ENCODE measurements at regions not wholly inside any gene's neighbourhood (a gene's known extent, or its start where the extent isn't known, plus 50 kb on each side); places are given as distances from the start of the nearest gene placed in this dataset.
"Not testable (repeated sequence)": the region's sequence is repeated elsewhere in the genome, so short reads cannot be mapped to it uniquely, and the experiment has no call there.

DNA sequence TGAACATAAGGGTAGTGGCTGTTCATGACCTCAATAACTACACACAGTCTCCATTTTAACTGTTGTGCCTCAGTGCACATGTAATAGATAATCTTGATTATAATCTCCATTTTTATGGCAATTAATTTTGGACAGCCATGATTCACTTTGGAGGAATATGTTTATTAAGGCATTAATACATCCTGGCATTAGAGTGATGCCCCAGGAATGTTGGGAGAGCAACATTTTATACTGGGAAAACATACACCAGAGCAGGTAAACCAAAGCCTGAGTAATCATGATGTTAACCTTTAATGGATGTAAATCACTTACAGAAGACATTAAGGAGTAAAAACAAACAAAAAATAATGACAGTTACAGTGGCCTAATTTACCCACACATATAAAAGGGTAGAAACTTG lies 886.3 kb upstream of the RAG2 start:
- no peak for DNase-seq

DNA sequence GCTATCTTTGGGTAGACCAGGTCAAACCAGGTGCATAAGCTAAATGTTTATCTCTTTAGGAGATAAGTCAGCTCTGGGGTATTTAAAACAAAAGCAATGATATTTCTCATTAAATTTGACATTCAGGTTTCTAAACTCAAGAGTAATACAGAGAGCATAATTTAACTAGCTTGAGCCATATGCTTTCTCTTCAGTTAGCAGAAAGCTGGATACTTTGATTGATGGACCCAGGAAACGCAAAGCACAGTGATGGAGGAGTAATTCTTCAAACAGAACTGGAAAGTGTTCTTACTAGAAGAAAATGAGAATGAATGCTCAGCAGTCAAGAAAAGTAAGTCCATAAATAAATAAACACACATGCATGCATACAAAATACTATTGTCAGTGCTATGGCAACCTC lies 885.7 kb upstream of the RAG2 start:
- no peak for DNase-seq

DNA sequence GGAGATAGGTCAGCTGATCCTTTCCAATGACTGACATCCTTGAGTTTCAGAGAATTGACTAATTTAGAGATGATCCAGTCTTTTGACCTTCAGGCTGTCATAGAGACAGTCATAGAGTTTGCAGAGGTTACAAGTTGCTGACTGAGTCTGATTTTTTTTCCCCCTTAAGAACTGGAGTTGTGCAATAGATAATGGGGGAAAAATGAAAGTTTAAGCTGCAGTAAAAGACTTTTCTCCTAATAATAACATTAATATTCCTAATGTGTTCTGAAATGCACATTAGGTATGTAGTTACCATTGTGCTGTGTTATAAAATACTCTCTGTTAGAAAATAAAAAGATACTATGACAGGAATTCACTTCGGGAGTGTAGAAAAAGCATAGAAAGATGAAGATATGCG lies 876.9 kb upstream of the RAG2 start:
- no peak for DNase-seq

DNA sequence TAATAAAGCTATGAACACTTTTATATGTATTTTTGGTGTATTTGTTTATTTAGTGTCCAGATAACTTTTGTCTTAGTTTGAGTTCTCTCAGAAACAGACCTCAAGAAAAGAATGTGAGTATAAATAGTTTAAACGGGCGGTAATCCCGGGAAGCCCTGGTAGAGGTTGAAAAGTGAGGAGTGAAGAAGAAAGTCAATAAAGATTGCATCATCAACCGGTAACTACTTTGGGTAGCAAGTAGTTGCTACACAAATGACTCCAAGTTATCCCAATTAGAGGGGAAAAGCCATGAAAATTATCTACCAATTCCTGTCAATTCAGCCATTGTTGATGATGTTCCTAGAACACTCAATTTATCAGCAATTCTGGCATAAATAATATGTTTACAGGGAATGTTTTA lies 870.3 kb upstream of the RAG2 start:
- DNase-seq, result no peak

DNA sequence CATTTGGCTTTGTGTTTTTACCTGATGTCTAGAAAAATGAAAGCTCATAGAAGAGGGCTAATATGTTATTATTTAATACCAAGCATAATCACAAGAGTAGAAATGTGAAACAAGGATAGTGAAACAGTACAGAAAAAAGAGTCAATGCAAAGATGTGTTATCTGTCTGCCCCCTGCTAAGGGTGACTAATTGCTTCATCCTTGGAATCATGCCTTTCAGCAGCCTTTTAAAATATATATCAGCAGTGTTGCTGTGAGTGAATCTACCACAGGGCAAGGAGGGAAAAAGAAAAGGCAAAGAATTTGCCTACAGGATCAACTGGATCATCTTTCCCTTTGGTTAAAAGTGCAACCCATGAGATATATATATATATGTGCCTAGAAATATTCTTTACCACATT lies 867.2 kb upstream of the RAG2 start:
- DNase-seq, result no peak

DNA sequence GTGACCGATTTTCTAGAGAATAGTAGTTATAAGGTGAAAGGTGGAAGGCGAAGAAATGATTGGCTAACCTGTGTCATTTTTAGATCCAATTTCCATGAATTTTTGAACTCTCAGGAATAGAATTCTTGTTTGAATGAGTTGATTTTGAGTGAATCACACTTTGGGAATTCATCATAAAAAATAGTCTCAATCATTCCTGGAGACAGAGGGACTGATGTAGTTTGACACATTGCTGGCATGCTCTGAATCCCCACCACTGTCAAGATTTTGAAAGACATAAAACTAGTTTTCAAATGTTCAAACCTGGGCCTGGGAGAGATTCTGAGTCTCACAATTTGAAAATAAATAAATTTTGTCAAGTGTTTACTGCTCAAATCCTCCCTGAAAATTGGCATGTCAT lies 861.4 kb upstream of the RAG2 start:
- DNase-seq, result no peak

DNA sequence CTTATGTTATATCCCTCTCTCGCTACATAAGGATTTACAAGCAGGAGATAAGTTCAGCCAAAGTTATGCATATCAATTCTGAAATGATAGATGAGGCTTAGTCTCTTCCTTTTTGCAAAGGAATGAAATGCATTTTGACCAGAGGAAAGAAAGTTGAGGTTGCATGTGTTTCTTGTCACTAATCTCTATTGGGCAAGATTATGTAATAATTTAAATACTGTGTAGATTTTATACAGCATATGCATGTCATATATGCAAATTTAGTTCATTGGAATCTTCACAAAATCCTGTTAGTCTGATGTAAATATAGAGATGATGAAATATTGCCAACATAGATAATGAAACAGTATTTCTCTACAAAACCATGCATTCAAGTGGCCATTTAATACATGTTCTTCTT lies 858.7 kb upstream of the RAG2 start:
- DNase-seq, result no peak

DNA sequence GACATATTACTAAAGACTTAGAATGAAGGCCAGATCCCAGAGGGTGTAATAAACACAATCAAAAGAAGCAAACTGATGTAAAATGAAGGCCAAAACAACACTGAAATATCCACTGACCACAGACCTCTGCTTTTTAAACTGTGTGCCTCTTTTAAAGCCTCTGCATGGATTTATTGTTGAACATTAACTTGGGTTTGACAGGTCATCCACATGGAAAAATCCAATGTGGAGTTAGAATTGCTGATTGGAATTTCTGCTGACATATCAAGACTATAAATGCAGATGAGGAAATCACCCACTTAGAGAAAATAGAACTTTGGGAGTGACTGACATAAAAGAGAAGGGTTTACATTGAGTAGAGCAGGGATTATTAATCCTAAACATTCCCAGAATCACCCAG lies 853.9 kb upstream of the RAG2 start:
- DNase-seq, result no peak

DNA sequence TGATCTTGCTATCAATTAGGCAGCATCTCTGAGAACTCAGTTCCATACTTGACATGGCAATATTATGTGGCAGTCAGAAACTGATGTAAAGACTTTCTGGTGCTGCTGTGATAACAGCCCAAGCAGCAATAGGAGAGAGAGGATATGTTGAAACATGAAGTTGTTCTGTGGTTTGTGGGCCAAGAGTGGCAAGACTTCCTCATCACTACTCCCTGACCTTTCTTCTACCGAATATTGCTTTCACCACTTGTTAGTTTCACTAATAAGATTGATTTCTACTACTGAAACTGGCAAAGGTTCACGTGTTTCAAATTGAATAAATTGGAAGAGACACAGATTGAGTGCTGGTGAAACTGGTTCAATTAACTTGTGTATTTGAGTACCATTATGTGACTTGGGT lies 852.6 kb upstream of the RAG2 start:
- DNase-seq, result no peak

DNA sequence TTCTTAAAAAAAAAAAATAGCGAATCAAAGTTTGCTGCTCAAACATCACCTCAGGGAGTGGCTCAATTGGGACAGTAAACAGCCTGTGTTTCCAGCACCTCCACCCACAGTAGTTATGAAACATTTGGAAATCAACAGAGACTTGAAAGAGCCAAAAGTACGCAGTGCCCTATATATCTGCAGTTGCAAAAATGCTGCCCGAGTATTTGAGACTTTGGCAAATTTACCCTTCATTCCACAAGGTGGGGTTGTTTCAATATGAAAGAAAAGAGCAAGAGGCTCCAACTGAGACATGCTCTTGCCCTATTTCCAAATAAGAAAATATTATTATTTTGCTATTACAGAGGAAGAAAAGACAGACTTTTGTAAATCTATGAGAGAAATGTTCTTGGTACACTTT lies 851.1 kb upstream of the RAG2 start:
- DNase-seq, result peak; percentile 2

DNA sequence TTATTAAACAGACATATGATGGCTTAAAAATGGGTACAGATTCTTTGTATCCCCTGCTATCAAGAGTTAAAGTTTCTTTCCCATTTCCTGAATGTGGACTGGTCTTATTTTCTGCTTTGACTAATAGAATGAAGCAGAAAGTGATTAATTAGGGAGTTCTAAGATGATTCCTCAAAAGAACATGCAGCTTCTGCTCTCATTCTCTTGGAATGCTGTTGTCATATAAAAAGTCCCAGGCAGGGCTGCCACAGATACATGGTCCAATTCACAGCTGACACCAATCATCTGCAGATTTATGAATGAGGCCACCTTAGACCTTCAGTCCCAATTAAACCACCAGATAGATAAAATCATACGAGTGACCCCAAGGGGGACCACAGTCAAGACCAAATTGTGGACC lies 844.5 kb upstream of the RAG2 start:
- DNase-seq, result no peak

DNA sequence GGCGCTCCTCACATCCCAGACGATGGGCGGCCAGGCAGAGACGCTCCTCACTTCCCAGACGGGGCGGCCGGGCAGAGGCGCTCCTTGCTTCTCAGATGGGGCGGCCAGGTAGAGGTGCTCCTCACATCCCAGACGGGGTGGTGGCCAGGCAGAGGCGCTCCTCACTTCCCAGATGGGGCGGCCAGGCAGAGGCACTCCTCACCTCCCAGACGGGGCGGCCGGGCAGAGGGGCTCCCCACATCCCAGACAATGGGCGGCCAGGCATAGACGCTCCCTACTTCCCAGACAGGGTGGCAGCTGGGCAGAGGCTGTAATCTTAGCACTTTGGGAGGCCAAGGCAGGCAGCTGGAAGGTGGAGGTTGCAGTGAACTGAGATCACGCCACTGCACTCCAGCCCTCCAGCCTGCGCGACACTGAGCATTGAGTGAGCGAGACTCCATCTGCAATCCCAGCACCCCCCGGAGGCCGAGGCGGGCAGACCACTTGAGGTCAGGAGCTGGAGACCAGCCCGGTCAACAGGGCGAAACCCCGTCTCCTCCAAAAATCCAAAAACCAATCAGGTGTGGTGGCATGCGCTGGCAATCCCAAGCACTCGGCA lies 833.7 kb upstream of the RAG2 start:
- not testable (repeated sequence) for DNase-seq

DNA sequence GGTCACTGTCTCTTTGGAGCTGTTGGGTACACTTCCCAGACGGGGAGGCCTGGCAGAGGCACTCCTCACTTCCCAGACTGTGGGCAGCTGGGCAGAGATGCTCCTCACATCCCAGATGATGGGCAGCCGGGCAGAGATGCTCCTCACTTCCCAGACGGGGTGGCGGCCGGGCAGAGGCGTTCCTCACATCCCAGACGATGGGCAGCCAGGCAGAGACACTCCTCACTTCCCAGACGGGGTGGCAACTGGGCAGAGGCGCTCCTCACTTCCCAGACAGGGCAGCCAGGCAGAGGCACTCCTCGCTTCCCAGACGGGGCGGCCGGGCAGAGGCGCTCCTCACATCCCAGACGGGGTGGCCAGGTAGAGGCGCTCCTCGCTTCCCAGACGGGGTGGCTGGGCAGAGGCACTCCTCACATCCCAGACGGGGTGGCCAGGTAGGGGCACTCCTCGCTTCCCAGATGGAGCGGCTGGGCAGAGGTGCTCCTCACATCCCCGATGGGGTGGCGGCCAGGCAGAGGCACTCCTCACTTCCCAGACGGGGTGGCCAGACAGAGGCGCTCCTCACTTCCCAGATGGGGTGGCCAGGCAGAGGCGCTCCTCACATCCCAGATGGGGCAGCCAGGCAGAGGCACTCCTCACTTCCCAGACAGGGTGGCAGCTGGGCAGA lies 833.1 kb upstream of the RAG2 start:
- not testable (repeated sequence) for DNase-seq

DNA sequence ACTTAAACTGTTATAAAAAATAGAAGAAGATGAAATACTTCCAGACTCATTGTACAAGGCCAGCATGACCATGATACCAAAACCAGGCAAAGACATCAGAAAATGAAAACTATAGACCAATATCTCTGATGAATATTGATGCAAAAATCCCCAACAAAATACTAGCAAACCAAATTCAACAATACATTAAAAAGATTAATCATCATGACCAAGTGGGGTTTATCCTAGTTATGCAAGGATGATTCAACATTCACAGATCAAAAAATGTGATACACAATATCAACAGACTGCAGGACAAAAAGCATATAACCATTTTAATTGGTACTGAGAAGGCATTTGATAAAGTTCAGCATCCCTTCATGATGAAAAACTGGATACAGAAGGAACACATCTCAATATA lies 824.5 kb upstream of the RAG2 start:
- DNase-seq, result no peak

DNA sequence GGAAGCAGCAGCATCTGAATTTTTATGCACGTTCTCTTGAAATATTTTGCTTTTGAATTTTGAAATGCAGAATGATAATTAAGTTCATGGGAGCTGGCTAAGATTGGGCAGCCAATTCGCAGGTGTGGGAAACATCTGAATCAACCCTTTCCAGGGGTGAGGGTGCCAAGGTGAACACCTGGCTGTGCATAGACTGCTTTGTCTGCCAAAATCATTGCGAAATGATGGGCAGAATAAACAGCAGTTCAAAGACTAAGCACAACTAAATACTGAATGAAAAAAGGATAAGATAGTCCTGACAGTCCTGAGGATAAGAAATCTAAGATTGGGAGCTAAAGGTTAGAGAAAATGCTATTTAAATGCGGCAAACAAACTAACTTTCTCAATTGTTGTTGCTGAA lies 813.3 kb upstream of the RAG2 start:
- DNase-seq, result no peak

DNA sequence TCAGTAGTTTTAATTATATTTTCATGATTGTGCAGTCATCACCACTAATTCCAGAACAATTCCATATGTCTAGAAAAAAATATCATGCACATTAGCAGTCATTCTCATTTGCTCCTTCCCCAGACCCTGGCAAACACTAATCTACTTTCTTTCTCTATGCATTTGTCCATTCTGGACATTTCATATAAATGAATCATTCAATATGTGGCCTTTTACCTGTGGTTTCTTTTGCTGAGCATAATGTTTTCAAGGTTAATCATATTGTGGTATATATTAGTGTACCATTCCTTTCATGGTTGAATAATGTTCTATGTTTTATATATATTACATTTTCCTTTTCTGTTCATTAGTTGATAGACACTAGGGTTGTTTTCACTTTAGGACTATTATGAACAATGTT lies 811.1 kb upstream of the RAG2 start:
- no peak for DNase-seq

DNA sequence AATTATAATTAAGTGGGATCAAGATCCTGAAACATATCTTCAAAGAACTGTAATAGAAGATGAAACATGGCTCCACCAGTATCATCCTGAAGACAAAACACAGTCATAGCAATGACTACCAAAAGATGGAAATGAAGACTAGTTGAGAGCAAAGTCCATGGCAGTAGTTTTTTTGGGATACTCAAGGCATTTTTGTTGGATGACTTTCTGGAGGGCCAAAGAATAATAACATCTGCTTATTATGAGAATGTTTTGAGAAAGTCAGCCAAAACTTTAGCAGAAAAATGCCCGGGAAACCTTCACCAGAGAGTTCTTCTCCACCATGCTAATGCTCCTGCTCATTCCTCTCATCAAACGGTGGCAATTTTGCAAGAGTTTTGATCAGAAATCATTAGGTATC lies 809.4 kb upstream of the RAG2 start:
- no peak for DNase-seq

DNA sequence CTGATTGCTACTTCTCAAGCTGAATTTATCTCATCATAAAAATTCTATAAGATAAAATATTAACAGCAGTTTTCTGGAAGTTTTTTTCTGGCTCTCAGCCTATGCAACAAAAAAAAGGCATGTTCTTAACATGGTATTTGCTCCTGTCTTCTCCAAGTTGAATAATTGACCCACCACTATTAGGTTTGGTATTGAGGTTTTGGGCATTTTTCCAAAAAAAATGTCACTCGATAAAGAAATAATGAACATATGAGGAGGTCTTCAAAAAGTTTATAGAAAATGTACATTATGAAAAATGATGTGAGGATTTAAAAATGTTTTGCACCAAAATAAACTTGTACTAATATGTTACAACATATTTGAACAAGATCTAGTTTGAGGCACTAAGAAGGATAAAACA lies 808.6 kb upstream of the RAG2 start:
- no peak for DNase-seq

DNA sequence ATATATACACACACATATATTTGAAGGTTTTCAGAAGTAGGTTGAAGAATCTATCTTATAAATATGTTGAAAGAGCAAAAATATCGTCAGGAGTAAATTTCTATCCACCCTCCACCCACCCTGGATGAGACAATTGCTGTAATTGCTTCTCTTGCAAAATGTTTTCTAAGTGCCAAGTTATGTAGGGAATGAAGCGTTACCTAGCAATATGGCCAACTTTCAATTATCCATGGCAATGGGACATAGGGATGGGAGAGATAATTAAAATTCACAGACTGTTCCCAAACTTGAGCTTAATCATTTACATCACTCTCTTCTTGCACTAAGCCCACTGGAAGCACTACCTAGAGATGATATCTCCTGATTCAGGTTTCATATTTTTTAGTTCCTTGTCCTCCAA lies 806.2 kb upstream of the RAG2 start:
- no peak for DNase-seq

DNA sequence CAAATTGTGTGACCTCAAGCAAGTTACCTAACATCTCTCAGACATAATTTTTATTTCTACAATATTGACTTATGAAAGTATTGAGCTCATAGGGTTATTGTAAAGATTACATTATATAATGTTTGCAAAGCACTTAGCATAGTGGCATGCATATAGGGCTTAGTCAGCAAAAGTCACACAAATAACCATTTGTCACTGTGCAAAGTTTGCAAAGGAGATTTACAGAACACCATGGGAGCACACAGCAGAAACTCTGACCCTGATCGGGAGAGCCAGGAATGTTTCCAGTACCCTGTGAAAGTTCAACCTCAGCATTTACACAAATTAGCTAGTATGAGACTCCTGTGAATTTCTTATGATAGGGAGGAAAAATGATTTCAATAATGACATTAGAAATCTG lies 804.6 kb upstream of the RAG2 start:
- DNase-seq, result no peak

DNA sequence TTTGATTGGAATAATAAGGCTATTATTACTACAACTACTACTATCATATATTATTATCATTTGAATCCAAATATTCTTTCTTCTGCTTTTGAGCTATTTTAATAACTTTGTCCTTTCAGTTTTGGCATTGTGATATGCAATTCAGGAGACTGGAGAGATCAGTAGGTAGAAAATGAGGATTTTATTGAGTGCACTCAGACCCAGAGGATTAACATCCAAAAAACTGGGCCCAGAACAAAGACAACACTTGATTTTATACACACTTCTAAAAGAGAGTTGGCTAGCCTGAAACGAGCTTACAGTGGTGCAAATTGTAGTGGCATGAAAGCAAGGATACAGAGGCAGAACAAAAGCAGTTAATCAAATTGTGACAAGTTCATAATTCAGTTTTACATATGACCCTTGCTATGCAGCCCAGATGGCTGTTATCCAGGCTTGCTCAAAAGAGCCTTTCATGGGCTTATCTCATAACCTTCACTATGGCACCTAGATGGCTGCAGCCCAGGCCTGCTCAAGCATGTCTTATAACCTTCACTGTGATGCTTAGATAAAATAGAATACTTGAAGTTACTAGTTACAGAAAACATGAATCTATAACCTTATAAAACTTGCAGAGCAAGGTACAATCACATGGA lies 796.3 kb upstream of the RAG2 start:
- no peak for DNase-seq

DNA sequence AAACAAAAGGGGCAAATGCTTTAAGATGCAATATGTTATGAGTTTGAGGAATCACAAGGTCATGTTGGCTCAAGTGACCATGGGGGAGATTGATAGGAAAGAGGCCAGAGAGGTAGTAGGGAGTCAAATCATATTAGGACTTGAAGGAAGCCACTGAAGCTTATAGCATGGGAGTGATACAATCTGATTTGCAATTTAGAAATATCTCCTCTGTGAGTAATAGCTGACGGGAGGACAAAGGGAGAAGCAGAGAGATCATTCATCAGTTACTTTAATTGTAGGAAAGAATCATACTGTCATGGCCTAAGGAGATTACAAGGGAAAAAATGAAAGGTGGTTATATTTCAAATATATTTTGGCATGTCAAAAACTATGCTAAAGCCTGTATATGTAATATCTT lies 793.6 kb upstream of the RAG2 start:
- DNase-seq, result no peak

DNA sequence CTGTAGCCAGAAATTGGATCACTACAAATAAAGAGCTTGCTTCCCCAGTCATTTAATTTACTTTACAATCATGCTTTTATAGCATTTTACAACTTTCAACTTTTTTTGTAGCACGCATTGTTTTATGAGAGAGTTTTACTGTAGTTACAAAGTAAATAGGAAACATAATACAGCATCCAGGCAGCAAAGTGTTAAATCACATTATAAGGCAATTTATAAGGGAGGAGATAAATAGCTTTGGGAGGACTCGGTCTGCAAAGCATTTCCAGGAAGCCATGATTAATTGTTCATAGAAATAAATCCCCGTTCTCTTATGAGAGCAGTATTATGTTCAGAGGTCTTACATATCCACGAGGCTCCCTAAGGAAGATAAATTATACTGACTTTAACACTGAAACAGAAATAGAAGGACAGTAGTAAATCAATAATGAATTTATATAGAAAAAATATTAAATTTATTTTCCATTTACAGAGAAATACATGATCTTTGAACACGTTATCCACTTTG lies 792.6 kb upstream of the RAG2 start:
- no peak for DNase-seq

DNA sequence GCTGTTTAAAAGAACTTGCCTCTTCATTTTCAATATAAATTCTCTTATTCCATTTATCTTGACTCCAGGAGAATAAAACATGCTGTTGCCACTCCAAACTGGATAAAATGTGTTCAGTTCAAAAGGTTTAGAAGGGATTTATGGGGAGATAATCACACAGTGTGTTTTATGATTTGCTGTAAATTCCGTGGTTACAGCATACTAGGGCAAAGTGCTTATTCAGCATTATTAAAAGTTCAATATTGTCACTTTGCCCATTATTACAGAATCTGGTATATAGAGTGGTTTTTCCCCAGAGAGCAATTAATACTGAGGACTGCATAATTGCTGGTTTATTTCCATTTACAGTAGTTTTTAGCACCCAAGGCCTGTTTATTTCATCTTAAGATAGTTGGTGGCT lies 780.9 kb upstream of the RAG2 start:
- DNase-seq, result no peak

DNA sequence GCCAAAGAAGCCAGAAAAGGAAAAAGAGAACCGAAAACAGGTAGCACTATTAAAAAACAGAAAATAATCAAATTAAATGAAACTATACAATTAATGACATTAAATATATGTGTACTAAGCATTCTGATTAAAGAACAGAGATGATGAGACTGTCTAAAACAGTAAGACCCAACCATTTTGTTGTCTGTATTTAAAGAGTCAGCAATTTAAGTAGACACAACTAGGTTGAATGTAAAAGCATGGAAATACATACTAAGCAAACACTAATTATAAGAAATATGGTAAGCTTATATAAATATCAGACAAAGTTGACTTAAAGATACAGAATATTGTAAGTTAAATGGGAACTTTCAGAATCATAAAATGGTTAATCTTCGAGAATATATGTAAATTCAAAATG lies 774.6 kb upstream of the RAG2 start:
- DNase-seq, result no peak
